Suppressor macrophage (primary cell): ENCODE measurements at regions not wholly inside any gene's neighbourhood (a gene's known extent, or its start where the extent isn't known, plus 50 kb on each side); places are given as distances from the start of the nearest gene placed in this dataset.

Source experiments
- DNase-seq, 4 experiments: peaks; one replicate each; pipeline ENCODE4 v3.0.0-alpha.2; 2020 to 2022

DNA sequence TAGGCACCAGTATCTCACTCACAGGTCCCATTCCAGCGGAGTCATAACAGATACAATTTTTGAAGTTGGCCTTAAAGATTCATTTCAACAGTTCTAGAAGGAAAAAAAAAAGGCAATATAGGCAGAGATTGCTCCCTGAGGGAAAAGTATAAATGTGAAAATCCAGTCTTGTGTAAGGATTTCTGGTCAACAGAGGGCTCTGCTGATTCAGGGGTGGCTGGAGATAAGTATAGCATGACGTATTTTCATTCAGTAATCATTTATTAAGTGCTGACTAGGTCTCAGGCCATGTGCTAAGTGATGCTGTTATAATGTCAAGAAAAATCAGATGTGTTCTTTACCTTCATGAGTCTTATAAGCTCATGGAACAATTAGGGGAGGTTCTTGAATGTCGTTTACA is 377.3 kb upstream of the MEF2C start:
- peak in 3 of 4 experiments; percentile 15 to 35 (median 25) for DNase-seq

- peak in 3 of 4 experiments; percentile 8 to 64 (median 53) for DNase-seq
These were observed 373.0 kb upstream of the MEF2C start for GRCh38 chr5:89255845-89256463.

GRCh38 chr5:89253666-89254352 is 370.8 kb upstream of the MEF2C start:
- no peak for DNase-seq

GRCh38 chr5:89246864-89247263 is 363.9 kb upstream of the MEF2C start:
- peak in 3 of 4 experiments; percentile 3 to 44 (median 38) for DNase-seq

DNA sequence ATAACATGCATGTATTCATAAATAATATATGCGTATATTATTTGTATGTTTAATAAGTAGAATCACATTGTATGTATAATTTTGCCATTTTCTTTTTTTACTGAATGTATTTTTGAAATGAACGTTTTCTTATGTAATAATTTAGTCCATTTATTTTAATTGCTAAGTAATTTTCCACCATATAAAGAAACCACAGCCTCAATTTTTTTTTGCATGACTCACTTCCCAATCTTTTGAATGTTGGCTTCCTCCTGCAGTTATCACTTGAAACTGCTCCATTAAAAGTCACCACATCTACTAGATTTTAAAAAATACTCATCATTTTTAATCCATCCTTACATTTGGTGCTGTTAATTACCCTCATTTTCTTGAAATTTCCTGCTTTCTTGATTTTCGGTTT is 363.3 kb upstream of the MEF2C start:
- DNase-seq = peak in 2 of 4 experiments; percentile 29 to 31

DNA sequence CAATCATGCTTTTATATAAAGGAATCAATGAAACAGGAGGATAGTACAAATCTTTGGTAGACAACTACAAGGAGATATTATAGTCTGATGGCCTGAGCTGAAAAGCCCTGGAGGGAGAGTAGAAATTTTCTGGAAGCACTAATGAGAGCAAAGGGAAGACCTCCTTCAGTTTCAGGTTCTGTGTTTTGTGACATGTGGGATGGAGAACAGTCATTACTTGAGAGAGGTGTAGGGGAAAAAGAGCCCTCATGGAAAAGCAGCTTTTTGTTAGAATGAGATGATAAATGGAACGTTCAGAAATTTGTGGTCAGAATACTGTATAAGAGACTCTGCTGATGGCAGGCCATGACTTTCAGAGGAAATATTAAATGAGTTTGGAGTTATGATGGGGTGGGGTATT is 360.6 kb upstream of the MEF2C start:
- DNase-seq = no peak

DNA sequence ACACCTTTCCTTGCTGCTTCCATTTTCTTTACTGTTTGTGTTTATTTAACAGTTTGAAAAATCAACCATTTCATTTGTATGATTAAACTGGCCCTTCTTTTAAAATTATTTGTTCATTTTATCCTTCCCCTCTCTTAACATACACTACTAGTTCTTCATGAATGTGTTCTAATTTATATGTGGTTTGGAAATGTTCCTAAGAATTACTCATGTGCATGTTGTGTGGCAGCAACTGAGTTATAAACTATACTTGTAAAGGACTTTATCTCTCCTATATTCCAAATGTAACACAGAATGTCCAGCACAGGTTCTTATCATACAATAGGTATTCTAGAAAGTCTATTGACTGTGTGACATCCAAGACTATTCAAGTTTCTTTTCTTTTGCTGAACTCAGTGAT is 358.2 kb upstream of the MEF2C start:
- no peak for DNase-seq

- no peak for DNase-seq
These were observed 353.9 kb upstream of the MEF2C start for GRCh38 chr5:89236900-89237299.

DNA sequence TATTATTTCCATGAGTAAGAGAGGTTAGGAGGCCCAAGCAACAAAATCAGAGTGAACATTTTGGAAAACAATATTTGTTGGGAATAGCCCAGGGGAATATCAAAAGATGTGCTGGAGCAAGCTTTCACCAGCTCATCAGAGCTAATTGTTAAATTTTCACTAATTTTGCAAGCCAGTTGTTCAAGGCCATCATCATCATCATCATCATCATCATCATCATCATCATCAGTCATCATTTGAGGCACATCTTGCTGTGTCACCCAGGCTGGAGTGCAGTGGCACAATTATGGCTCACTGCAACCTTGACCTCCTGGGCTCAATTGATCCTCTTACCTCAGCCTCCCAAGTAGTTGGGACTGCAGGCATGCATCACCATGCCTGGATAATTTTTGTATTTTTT is 350.5 kb upstream of the MEF2C start:
- no peak for DNase-seq

GRCh38 chr5:89232139-89232603 is 349.2 kb upstream of the MEF2C start:
- peak in 1 of 4 experiments; percentile 21 for DNase-seq

GRCh38 chr5:89230178-89230577 is 347.2 kb upstream of the MEF2C start:
- DNase-seq = no peak

DNA sequence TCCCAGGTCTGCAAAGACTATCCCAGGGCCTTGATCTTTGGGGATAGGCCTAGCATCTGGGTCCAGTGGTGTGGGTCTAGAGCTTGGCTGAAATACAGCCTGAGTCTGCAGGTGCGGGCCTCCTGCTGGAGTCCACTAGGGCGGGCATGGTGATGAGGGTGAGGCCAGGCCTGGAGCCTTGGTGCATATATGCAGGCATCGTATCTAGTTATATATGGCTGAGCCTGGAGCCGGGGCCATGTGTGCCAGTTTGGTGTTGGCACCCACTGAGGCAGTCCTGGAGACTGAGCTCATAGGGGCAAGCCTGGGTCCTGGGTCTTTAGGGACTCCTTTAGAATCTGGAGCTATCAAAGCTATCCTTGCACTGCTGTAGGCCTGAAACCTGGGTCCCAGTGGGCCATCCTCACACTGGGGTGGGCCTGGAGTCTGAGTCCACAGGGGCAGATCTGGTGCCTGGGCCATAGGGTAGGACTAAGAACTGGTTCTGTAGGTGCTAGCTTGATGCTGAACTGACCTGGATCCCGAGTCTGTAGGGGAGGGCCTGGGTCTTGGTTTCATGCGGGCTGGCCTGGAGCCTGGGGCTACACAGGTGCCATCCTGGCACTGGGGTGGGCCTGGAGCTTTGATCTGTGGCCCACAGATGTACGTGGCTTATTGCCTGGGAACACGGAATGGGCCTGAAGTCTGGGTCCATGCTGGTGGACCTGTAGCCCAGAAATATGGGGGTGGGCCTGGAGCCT is 346.5 kb upstream of the MEF2C start:
- DNase-seq = no peak

DNA sequence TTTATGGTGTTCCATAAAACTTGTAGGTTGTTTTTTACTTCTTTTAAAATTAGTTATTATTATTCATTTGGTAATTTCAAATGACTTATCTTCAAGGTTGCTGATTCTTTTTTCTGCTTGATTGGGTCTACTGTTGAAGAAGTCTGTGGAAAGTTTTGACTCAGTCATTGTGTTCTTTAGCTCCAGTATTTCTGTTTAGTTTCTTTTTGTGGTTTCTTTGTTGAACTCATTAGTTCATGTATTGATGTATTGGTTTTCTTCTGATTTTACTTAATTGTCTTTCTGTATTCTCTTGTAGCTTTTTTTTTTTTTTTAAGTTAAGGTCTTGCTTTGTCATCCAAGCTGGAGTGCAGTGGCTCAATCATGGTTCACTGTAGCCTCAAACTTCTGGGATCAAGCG is 345.4 kb upstream of the MEF2C start:
- no peak for DNase-seq

GRCh38 chr5:89218364-89218763 is 335.4 kb upstream of the MEF2C start:
- no peak for DNase-seq

DNA sequence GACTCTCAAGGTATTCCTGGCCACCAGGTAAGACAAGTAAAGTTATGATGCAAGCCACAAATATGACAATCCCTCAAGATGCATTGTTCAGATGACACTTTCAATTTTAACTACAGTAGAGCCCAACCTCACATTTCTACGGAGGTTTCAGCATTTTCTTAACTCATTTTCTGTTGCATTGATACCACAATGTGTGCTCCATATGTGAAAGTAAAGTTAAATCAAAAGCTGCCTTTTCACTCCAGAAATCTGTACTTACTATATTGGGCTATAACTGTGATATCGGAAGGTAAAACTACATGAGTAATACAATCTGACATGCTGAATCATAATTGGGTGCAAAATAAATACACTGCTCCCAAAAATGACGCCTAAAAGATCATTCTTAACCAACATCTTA is 333.6 kb upstream of the MEF2C start:
- DNase-seq = no peak

- no peak for DNase-seq
These were observed 330.6 kb upstream of the MEF2C start for GRCh38 chr5:89213573-89213972.

DNA sequence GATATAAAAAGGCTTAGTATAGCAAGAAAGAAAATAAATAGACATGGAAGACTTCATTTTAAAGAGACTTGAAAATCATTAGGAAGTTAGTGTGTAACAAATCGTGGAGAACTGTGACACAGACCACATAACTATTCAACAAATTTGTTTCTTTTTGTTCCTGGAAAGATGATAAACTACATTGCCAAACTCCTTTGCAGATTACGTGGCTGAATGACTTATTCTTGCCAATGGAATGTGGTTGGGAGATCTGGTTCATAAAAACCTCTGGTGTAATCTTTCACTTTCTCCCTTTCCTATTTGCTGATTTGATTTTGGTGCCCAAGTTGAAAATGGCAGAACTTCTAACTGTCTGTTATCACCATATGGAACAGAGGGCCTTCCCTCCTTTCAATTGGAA is 328.9 kb upstream of the MEF2C start:
- DNase-seq = no peak

GRCh38 chr5:89208811-89209210 is 325.8 kb upstream of the MEF2C start:
- DNase-seq = no peak

DNA sequence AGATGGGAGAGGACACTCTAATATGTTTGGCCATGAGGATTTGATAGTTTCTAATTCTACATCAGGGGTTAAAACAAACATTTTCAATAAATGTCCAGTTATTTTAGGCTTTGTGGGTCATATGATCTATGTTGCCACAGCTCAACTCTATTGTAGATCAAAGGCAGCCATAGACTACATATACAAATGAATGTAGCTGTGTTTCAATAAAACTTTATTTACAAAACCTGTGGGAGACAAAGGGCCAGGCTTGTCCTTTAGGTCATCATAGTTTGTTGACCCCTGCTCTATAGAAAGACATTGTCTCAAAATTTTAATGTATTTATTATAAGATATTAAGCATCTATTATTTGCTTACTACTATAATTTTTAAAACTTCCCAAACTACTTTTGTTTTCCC is 325.4 kb upstream of the MEF2C start:
- no peak for DNase-seq

- no peak for DNase-seq
These were observed 321.8 kb upstream of the MEF2C start for GRCh38 chr5:89204756-89205155.

- DNase-seq = no peak
These were observed 320.6 kb upstream of the MEF2C start for GRCh38 chr5:89203611-89204010.

GRCh38 chr5:89200899-89201298 is 317.9 kb upstream of the MEF2C start:
- DNase-seq = no peak

DNA sequence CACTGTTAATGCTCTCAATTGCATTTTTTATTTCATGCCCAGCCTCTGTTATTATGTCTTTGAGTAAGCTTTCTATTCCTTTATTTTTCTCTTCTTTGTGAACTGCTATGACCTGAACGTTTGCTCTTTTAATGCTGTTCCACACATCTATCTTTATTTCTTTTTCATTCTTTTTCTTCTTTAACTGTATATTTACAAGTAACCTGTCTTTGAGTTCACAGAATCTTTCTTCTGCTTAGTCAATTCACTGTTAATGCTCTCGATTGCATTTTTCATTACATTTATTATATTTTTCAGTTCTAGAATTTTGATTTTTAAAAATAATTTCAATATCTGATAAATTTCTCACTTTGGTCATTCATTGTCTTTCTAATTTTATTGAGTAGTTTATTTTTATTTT is 316.3 kb upstream of the MEF2C start:
- no peak for DNase-seq

DNA sequence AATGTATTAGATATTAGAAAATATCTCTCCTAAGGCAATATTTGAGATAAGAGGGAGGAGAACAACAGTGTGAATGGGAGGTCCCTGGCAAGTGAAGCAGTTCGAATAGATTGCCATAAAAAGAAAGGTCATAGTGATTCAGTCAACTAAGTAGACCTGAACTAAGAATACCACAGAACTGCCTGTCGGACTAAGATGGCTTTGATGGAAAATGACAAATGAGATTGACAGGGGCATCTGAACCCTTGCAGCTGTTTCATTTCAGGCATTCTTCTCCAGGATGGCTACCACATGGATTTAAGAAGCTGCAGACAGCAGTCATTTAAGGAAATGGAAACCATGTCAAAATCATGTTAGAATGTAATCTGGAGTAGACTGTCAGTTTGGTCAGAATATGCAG is 308.4 kb upstream of the MEF2C start:
- peak in 1 of 4 experiments; percentile 5 for DNase-seq
